Suprapubic skin (tissue), 4 donors: ENCODE measurements at regions not wholly inside any gene's neighbourhood (a gene's known extent, or its start where the extent isn't known, plus 50 kb on each side); places are given as distances from the start of the nearest gene placed in this dataset.
A peak's percentile ranks its signal among the peaks of the same experiment; 100 is the strongest.

Source experiments
- DNase-seq, 2 donors: peaks; one replicate each; pipeline ENCODE4 v3.0.0-alpha.2; 2019; ENCODE audit warnings: low spot score in 2 of 2
- H3K27ac ChIP-seq: fragments of 200-600 bp; sonication (generic); one replicate; pipeline ENCODE4 v1.5.1; 2019
- H3K27me3 ChIP-seq: fragments of 200-600 bp; sonication (generic); one replicate; pipeline ENCODE4 v1.5.1; 2019
- H3K36me3 ChIP-seq: fragments of 200-600 bp; sonication (generic); one replicate; pipeline ENCODE4 v1.5.1; 2019
- H3K4me1 ChIP-seq: fragments of 200-600 bp; sonication (generic); one replicate; pipeline ENCODE4 v1.5.1; 2019
- H3K4me3 ChIP-seq: fragments of 200-600 bp; sonication (generic); one replicate; pipeline ENCODE4 v1.5.1; 2019; ENCODE audit warnings: mild to moderate bottlenecking
- H3K9me3 ChIP-seq: fragments of 200-600 bp; sonication (generic); one replicate; pipeline ENCODE4 v1.5.1; 2019
- EP300 ChIP-seq: sonication (generic); formaldehyde crosslinking; IDR thresholded peaks from one replicate; pipeline ENCODE4 v1.6.1; 2017; ENCODE audit warnings: antibody characterized with exemption
- POLR2A ChIP-seq, 2 donors: fragments of 450-650 bp; IDR thresholded peaks; one replicate each; pipeline ENCODE4 v1.6.1; 2017; ENCODE audit warnings: antibody characterized with exemption in 2 of 2, mild to moderate bottlenecking in 2 of 2, moderate library complexity in 2 of 2
- POLR2AphosphoS5 ChIP-seq, 3 donors: sonication (generic); formaldehyde crosslinking; IDR thresholded peaks; one replicate each; pipeline ENCODE4 v1.6.1; 2017; ENCODE audit warnings: antibody characterized with exemption in 3 of 3
- WGBS: methylation state at CpG from one replicate; pipeline ENCODE4 v1.1.5; 2018; 5-methylcytosine and 5-hydroxymethylcytosine counted together
- TF ChIP-seq, protein P1 (sequence below), 2 donors: fragments of 200-600 bp in 1 of 2; fragments of 450-650 bp in 1 of 2; sonication (generic) in 1 of 2; IDR thresholded peaks; one replicate each; pipeline ENCODE4 v1.5.1; 2016 to 2019; ENCODE audit warnings: antibody characterized with exemption in 2 of 2, mild to moderate bottlenecking in 1 of 2, moderate library complexity in 1 of 2

DNA sequence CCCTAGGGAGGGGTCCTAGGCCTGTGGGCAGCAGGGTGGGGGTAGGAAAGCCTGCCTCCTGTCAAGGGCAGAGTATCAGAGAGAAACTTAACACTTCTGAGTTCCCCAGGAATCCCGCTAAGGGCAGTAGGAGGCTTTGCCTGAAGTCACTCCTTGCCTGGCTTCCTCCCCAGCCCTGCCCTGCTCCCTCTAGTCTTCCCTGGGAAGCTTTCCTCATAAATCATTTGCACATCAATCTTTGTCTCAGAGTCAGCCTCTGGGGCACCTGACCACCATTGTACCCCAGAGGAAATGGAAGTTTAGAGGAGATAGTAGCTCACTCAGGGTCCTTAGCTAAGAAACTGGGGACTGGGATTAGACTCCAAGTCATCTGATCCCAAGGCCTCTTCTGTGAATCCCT, 129.4 kb upstream of the TLE3 start:
- H3K27ac ChIP-seq: no peak overlapping the region
- whole genome bisulfite sequencing: 100% methylated on average over 1 of the region's 1 CpG
- TF ChIP-seq, protein P1, sequence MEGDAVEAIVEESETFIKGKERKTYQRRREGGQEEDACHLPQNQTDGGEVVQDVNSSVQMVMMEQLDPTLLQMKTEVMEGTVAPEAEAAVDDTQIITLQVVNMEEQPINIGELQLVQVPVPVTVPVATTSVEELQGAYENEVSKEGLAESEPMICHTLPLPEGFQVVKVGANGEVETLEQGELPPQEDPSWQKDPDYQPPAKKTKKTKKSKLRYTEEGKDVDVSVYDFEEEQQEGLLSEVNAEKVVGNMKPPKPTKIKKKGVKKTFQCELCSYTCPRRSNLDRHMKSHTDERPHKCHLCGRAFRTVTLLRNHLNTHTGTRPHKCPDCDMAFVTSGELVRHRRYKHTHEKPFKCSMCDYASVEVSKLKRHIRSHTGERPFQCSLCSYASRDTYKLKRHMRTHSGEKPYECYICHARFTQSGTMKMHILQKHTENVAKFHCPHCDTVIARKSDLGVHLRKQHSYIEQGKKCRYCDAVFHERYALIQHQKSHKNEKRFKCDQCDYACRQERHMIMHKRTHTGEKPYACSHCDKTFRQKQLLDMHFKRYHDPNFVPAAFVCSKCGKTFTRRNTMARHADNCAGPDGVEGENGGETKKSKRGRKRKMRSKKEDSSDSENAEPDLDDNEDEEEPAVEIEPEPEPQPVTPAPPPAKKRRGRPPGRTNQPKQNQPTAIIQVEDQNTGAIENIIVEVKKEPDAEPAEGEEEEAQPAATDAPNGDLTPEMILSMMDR (IDR thresholded peaks at IDR 0.05): no peak
- no peak for TF ChIP-seq POLR2AphosphoS5 (IDR thresholded peaks at IDR 0.05)
- TF ChIP-seq POLR2A (IDR thresholded peaks at IDR 0.05): no peak
- TF ChIP-seq EP300: no peak

DNA sequence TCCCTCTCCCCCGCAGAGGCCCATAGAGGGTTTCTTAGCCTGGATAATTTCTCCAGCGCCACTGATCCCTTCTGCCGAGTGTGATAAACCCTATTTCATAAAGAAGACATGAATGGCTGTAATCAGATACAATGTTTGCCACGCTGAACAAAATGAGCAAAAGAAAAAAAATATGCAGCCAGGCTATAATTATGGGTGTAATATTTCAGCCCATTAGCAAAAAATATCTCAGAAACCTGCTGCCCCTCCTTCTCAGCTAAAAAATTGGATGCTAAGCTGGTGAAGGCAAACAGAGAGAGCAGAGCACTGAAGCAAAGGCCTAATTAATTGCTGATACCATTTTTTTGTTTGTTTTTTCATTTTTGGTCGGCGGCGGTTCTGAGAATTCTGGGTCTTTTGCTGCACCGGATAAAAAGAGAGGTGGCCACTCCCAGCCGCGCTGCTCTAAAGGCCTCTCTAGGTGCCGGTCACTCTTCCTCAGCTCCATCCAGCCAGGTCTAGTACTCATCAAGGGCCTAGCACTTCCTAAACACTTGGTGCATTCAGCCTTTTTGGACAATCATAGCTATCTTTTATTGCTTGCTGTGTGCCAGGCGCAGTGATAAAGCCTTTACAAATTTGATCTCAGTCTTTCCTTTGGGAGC, 128.7 kb upstream of the TLE3 start:
- H3K27me3 ChIP-seq: no peaks in the 10 kb centered on the region
- H3K4me3 ChIP-seq: no peak overlapping the region
- no peaks in the 10 kb centered on the region for H3K4me1 ChIP-seq
- H3K9me3 ChIP-seq: no peaks in the 10 kb centered on the region
- DNase-seq: peak in 1 of 2 donors; percentile 57
- no peaks in the 10 kb centered on the region for H3K36me3 ChIP-seq
- 97% methylated on average over 12 of the region's 12 CpGs for WGBS
- no peak overlapping the region for H3K27ac ChIP-seq
- TF ChIP-seq POLR2AphosphoS5 (IDR thresholded peaks at IDR 0.05) (no peak), POLR2A (IDR thresholded peaks at IDR 0.05) (no peak), EP300 (no peak)
- TF ChIP-seq, protein P1 (IDR thresholded peaks at IDR 0.05): no peak

More for the DNA sequence above, 129.4 kb upstream of the TLE3 start:
- no peak for DNase-seq
- H3K4me3 ChIP-seq: no peak overlapping the region
- H3K4me1 ChIP-seq: no peaks in the 10 kb centered on the region
- no peaks in the 10 kb centered on the region for H3K27me3 ChIP-seq
- H3K36me3 ChIP-seq: no peaks in the 10 kb centered on the region
- H3K9me3 ChIP-seq: peaks cover 4% of the 10 kb centered on the region

DNA sequence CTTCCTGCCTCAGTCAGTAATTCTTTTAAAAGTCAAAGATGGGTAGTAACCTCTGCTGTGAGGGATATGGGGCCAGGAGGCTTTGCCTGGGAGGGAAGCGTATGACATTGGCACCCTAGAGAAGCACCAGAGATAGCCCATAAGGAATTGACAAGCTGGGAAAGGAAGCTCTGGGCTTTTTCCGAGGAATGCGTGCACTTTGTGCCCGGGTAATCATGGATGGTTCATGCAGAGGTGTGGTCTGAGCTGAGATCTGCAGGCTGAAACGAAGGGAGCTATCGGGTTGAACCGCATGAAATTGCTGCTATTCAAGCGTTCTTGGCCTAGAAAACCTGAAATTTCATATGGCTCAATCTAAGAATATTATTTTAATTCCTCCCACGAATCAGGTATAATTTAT, 127.7 kb upstream of the TLE3 start:
- H3K36me3 ChIP-seq: no peaks in the 10 kb centered on the region
- no peak overlapping the region for H3K4me3 ChIP-seq
- H3K4me1 ChIP-seq: no peaks in the 10 kb centered on the region
- WGBS: 87% methylated on average over 9 of the region's 9 CpGs
- H3K27me3 ChIP-seq: no peaks in the 10 kb centered on the region
- no peak for TF ChIP-seq POLR2AphosphoS5 (IDR thresholded peaks at IDR 0.05)
- no peak for TF ChIP-seq POLR2A (IDR thresholded peaks at IDR 0.05)
- TF ChIP-seq EP300: no peak
- TF ChIP-seq, protein P1 (IDR thresholded peaks at IDR 0.05): no peak
- DNase-seq: no peak
- H3K27ac ChIP-seq: no peak overlapping the region
- no peaks in the 10 kb centered on the region for H3K9me3 ChIP-seq

DNA sequence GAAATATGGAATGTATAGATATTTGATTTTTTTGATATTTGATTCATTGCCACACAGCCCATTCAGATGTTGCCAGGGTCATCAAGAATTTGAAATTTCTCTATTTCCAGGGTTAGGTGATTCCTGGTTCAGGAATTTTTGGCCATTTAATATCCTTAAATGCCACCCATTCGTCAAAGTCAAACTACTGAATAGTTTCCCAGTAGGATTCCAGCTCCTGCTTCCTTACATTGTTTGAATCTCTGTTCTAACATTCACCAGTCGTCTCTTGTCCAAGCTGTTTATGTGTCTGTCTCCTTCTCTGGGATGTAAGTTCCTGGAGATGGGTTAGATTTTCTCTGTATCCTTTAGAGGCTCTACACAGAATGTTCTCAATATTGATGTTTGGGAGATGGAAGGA, 124.9 kb upstream of the TLE3 start:
- Histone ChIP-seq H3K4me3 (no peak overlapping the region), H3K27me3 (no peaks in the 10 kb centered on the region), H3K4me1 (no peaks in the 10 kb centered on the region), H3K36me3 (no peaks in the 10 kb centered on the region), H3K27ac (no peak overlapping the region), H3K9me3 (no peaks in the 10 kb centered on the region)
- no peak for TF ChIP-seq POLR2A (IDR thresholded peaks at IDR 0.05)
- WGBS: 90% methylated on average over 2 of the region's 2 CpGs
- DNase-seq: no peak

DNA sequence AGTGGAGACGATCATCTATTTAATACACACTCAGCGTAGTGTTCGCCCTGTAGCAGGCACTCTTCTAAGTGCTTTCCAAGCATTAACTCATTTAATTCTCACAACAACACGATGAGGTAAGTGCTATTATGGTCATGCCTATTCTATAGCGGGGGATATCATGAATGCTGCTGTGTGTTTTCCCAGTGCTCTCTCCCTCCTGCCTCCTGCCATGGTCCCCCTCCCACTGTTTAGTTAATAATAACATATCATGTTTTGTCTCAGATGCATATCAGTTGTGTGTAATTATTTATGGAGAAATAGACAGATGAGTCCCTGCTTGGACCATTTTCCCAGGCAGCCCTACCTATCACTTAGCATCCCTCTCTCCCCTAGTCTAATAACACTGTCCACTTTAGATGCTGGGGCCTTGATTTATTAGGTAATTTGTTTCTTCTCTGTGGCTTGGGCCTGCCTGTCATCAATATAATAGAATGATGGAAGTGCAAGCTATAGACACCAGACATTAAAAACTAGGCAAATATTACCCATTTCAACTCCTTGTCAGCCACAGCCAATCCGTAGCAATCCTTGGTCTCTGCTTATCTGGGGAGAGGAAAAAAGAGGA, 122.9 kb upstream of the TLE3 start:
- no peaks in the 10 kb centered on the region for H3K27me3 ChIP-seq
- no peak overlapping the region for H3K4me3 ChIP-seq
- no peaks in the 10 kb centered on the region for H3K9me3 ChIP-seq
- 88% methylated on average over 6 of the region's 6 CpGs for WGBS
- H3K4me1 ChIP-seq: no peaks in the 10 kb centered on the region
- TF ChIP-seq POLR2A (IDR thresholded peaks at IDR 0.05): no peak
- TF ChIP-seq, protein P1 (IDR thresholded peaks at IDR 0.05): no peak
- TF ChIP-seq EP300: no peak
- TF ChIP-seq POLR2AphosphoS5 (IDR thresholded peaks at IDR 0.05): no peak
- H3K36me3 ChIP-seq: no peaks in the 10 kb centered on the region
- DNase-seq: no peak
- no peak overlapping the region for H3K27ac ChIP-seq
